Lung (tissue), 11 donors: ENCODE measurements at regions not wholly inside any gene's neighbourhood (a gene's known extent, or its start where the extent isn't known, plus 50 kb on each side); places are given as distances from the start of the nearest gene placed in this dataset.

Source experiments
- ATAC-seq: fragments of 200-7000 bp; cut with Tn5 transposase; one replicate; pipeline ENCODE4 v1.9.1; 2020; ENCODE audit warnings: moderate number of reproducible peaks; ENCODE audit not compliant: insufficient read depth, low FRiP score
- DNase-seq, 3 donors: peaks; one replicate each; pipeline ENCODE4 v3.0.0-alpha.2; 2013 to 2017
- H3K27ac ChIP-seq, 2 donors: one replicate each; pipeline ENCODE4 v1.5.1; 2013; ENCODE audit warnings: mild to moderate bottlenecking in 2 of 2, moderate library complexity in 2 of 2, control low read depth in 1 of 2, inconsistent platforms in 1 of 2, low read depth in 1 of 2, low read length in 1 of 2
- H3K27me3 ChIP-seq, 3 donors: one replicate each; pipeline ENCODE4 v1.5.1; 2013; ENCODE audit warnings: low read length in 2 of 3; ENCODE audit not compliant: control insufficient read depth in 3 of 3, insufficient read depth in 3 of 3
- H3K36me3 ChIP-seq, 4 donors: one replicate each; pipeline ENCODE4 v1.5.1; 2013; ENCODE audit warnings: low read length in 4 of 4, mild to moderate bottlenecking in 1 of 4, moderate library complexity in 1 of 4; ENCODE audit not compliant: control insufficient read depth in 4 of 4, insufficient read depth in 4 of 4
- H3K4me1 ChIP-seq, 5 donors: one replicate each; pipeline ENCODE4 v1.5.1; 2013; ENCODE audit warnings: low read length in 5 of 5, mild to moderate bottlenecking in 2 of 5, moderate library complexity in 1 of 5; ENCODE audit not compliant: control insufficient read depth in 5 of 5, insufficient read depth in 5 of 5
- H3K4me3 ChIP-seq: one replicate; pipeline ENCODE4 v1.5.1; 2013; ENCODE audit warnings: mild to moderate bottlenecking, control low read depth, moderate library complexity
- H3K9ac ChIP-seq, 2 donors: one replicate each; pipeline ENCODE4 v1.5.1; 2013; ENCODE audit warnings: low read length in 2 of 2, control low read depth in 1 of 2; ENCODE audit not compliant: insufficient read depth in 1 of 2
- H3K9me3 ChIP-seq, 4 donors: one replicate each; pipeline ENCODE4 v1.5.1; 2013; ENCODE audit warnings: low read length in 3 of 4, mild to moderate bottlenecking in 1 of 4, moderate library complexity in 1 of 4; ENCODE audit not compliant: control insufficient read depth in 4 of 4, insufficient read depth in 3 of 4
- CTCF ChIP-seq: IDR thresholded peaks from 2 replicates; pipeline ENCODE4 v1.5.1; 2012; ENCODE audit warnings: mild to moderate bottlenecking; ENCODE audit errors: control extremely low read depth, extremely low read depth
- WGBS, 2 donors: extraction: QIAGEN DNeasy Blood & Tissue Kit; methylation state at CpG; one replicate each; pipeline ENCODE4 v1.1.7; 2013; 5-methylcytosine and 5-hydroxymethylcytosine counted together
- donor health status: control.
- donor health status: control.
- donor health status: Bipolar disorder and iron deficiency.
- donor health status: healthy.
- donor health status: DM: yes; HTN: yes; CAD: no.

GRCh38 chr5:74113927-74114326 lies 487.9 kb downstream of the ARHGEF28 start:
- WGBS, 2 donors = 77 to 83% methylated on average over 2 of the region's 2 CpGs
- H3K4me3 ChIP-seq = no peak overlapping the region
- peaks cover 0 to 22% (median 2%) of the 10 kb centered on the region in 5 donors for H3K4me1 ChIP-seq
- H3K27me3 ChIP-seq = no peaks in the 10 kb centered on the region
- ATAC-seq (no peak), DNase-seq (peak in 1 of 3 donors; percentile 50)
- H3K36me3 ChIP-seq = no peaks in the 10 kb centered on the region
- peaks cover 0 to 3% (median 0%) of the 10 kb centered on the region in 4 donors for H3K9me3 ChIP-seq
- no peak for TF ChIP-seq CTCF
- H3K27ac ChIP-seq = no peak overlapping the region
- H3K9ac ChIP-seq = no peak overlapping the region

DNA sequence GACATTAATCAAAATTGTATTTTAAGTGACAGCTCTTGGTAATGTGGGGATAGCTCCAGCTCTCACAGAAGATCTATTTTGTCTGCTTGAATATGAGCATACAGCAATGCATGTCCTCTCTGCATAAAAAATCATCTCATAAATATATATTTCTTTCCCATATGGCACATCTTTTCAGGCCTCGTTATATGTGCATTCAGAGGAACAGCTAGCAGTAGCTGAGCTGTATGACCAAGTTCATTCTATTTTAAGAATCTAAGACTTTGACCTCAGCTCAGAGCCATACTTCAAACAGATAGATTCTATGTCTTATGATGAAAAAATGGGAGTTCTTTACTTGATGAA lies 487.2 kb downstream of the ARHGEF28 start:
- WGBS, 2 donors = 84 to 86% methylated on average over 1 of the region's 1 CpG
- no peak for ATAC-seq
- H3K4me3 ChIP-seq = no peak overlapping the region
- peak in 1 of 3 donors; percentile 46 for DNase-seq
- H3K9ac ChIP-seq = no peak overlapping the region
- no peaks in the 10 kb centered on the region for H3K36me3 ChIP-seq
- no peak overlapping the region for H3K27ac ChIP-seq
- H3K27me3 ChIP-seq = no peaks in the 10 kb centered on the region
- peaks cover 0 to under 1% (median 0%) of the 10 kb centered on the region in 4 donors for H3K9me3 ChIP-seq
- no peak for TF ChIP-seq CTCF
- peaks cover 0 to 22% (median 2%) of the 10 kb centered on the region in 5 donors for H3K4me1 ChIP-seq

DNA sequence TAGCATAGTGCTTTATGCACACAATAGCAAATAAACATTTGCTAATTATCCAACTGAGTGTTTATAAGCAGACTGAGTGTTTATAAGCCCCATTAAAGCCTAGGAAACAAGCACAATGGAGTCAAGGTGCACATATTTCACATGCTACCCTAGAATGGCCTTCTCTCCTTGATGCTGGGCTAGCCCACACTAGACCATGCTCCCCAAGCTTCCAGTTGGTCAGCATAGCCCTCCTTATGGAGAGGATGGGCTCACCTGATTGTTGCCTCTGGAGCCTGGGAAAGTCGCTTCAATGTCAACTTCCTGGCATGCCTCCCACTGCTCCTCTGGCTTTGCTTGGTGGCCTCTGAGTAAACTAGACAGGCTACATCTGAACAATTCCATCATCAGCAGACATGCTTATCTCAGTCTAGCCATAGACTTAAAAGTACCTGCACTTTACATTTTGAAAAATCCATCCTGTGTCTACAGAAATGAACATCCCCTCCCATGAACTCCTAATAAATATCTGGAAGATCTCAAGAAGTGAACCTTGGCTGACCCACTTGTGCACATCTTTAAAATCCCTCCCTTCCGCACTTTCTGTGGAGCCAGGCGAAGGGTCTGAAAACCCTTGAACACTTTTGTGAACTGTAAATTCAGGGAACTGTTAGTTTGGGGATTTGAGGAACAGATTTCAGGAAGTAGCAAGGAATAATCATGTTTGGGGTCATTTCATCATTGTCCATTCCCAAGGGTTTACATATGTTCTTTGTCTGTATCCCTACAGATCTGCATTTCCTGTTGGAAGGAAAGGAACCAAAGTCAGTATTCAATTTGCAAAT lies 486.6 kb downstream of the ARHGEF28 start:
- no peaks in the 10 kb centered on the region for H3K27me3 ChIP-seq
- no peaks in the 10 kb centered on the region for H3K36me3 ChIP-seq
- H3K4me1 ChIP-seq = peaks cover 0 to 22% (median 2%) of the 10 kb centered on the region in 5 donors
- H3K9ac ChIP-seq = no peak overlapping the region
- DNase-seq = no peak
- no peak for TF ChIP-seq CTCF
- ATAC-seq = no peak
- WGBS, 2 donors = 85 to 95% methylated on average over 3 of the region's 3 CpGs
- H3K9me3 ChIP-seq = no peaks in the 10 kb centered on the region
- no peak overlapping the region for H3K27ac ChIP-seq
- H3K4me3 ChIP-seq = peak overlapping the region; percentile 8

DNA sequence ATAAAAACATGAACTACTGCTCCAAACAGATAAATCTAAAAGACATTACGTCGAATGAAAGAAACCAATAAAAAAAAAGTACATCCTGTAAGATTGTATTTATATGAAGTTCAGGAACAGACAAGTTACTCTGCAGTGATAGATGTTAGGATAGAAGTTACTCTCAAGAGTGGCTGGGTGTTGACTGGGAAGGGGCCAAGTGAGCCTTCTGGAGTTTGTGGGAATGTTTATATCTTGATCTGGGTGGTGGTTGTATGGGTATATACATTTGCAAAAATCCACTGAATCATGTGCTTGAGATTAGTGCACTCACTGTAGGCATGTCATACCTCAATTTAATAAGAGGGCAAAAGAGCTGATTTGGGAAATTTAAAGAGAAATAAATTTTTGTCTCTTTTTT lies 485.8 kb downstream of the ARHGEF28 start:
- WGBS, 2 donors = 53 to 68% methylated on average over 2 of the region's 2 CpGs
- Histone ChIP-seq H3K27me3 (no peaks in the 10 kb centered on the region), H3K4me1 (peaks cover 0 to 22% (median 2%) of the 10 kb centered on the region in 5 donors), H3K9me3 (no peaks in the 10 kb centered on the region), H3K9ac (no peak overlapping the region), H3K36me3 (no peaks in the 10 kb centered on the region), H3K27ac (no peak overlapping the region), H3K4me3 (no peak overlapping the region)
- no peak for TF ChIP-seq CTCF
- DNase-seq (no peak), ATAC-seq (no peak)
